ENCODE measurements at regions not wholly inside any gene's neighbourhood (a gene's known extent, or its start where the extent isn't known, plus 50 kb on each side); places are given as distances from the start of the nearest gene placed in this dataset.

DNA sequence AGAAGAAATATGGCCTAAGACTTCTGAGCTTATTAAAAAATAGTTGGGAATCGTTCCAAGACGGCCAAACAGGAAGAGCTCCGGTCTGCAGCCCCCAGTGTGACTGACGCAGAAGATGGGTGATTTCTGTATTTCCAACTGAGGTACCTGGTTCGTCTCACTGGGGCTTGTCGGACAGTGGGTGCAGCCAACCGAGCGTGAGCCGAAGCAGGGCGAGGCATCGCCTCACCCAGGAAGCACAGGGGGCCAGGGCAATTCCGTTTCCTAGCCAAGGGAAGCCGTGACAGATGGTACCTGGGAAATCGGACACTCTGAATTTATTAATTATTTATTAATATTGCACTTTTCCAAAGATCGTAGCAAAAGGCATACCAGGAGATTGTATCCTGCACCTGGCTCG lies 857.8 kb downstream of the C12orf50 start:
- no peak for DNase-seq (ENCODE audit: low read depth in 2 of 2)

DNA sequence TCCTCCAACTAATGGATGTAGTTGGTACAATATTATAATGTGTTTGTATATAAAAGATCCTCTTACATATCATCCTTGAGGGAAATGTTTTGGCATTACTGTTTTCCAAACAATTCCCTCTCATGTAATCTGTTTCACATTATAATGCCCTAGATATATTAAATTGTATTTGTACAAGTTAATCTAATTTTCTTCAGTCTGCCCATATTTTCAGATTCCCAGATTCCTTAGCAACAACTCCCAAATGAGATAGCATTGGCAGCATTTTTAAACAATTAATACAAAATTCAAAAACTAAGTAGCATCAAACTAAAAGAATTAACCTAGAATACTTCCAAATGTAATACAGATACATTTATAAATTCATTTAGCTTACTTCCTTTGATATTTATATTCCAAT lies 860.2 kb downstream of the C12orf50 start:
- no peak for DNase-seq (ENCODE audit: low read depth in 2 of 2)

DNA sequence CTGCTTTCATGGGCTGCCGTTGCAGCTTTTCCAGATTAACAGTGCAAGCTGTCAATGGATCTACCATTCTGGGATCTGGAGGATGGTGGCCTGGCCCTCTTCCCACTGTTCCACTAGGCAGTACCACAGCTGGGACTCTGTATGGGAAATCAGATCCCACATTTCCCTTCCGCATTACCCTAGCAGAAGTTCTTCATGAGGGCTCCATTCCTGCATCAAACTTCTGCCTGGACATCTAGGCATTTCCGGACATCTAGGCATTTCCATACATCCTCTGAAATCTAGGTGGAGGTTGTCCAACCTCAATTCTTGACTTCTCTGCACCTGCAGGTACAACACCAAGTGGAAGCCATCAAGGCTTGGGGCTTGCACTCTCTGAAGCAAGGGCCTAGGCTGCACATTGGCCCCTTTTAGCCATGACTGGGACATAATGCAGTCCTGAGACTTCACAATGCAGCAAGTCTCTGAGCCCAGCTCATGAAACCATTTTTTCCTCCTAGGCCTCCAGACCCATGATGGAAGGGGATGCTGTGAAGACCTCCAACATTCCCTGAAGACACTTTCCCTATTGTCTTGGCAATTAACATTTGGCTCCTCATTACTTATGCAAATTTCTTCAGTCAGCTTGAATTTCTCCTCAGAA lies 863.3 kb downstream of the C12orf50 start:
- DNase-seq (ENCODE audit: low read depth in 2 of 2): no peak

DNA sequence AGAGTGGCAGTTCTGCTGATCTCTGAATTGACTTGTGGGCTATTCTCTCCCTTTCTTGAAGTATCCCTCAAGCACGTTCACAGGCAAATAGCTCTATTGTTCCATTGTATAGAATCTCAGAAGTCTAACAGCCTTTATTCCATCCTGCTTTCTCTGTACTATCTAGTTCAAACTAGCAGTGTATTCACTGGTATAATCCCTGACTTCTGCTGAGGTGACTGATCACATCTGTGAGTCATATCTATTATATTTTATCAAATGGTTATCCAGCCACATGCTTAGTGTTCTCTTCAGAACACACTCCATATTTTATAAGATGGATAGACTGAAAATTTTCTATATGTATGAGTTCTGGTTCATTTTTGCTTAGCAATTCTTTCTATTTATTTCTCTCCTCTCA lies 866.1 kb downstream of the C12orf50 start:
- DNase-seq (ENCODE audit: low read depth in 2 of 2): no peak

DNA sequence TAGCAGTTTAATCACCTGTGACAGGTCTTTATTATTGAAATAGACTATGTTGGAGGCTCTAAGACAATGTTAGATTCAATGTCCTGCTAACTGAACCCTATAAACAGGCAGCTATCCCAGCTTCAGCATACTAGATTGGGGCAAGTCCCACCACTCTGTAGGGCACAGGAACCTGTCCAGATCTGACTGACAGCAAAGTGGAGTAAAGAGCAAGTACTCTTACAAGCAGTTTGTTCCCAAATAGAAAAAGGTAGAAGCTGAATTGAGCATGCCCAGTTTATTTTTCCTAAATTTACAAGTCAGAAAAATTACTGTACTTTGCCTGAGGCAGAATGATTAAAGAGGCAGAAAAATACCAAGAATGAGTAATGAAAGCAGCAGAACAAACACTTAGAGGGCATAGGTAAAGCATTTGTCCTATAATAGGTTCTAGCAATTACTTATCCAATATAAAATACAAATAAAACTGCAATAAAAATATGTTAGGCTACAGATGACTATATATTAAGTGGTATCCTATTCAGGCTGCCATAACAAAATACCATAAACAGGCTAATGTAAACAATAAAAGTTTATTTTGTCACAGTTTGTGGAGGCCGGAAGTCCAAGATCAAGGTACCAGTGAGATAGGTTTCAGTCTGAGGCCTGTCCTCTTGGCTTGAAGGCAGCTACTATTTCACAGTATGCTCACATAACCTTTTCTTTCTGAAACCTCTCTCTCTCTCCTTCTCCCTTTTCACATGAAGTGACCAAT lies 868.2 kb downstream of the C12orf50 start:
- DNase-seq (ENCODE audit: low read depth in 2 of 2): no peak

DNA sequence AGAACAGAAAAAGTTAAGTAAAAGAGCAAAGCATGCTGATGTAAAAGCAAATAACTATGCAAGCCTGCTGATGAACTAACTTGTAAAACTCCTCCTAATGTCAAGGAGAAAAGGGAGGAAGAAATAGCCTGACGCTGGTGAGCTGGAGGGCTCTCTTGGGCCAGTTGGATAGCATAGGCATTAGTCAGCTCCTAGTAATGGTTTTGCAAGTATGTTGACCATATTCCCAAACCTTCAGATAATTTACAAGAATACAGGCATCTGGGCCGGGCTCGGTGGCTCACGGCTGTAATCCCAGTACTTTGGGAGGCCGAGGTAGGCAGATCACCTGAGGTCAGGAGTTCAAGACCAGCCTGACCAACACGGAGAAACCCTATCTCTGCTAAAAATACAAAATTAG lies 871.4 kb downstream of the C12orf50 start:
- no peak for DNase-seq (ENCODE audit: low read depth in 2 of 2)

DNA sequence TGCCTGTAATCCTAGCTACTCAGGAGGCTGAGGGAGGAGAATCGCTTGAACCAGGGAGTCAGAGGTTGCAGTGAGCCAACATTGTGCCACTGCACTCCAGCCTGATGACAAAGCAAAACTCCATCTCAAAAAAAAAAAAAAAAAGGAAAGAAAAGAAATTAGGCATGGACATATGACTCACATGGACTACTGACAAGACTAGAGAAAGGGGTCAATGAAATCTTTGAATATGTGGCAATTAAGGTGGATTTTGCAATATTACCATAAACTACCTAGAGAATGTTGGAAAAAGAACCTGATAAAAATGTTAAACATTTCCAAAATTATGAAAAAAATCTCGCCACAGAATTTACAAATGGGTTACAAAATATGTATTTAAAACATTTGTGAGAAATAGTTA lies 873.6 kb downstream of the C12orf50 start:
- DNase-seq (ENCODE audit: low read depth in 2 of 2): no peak

DNA sequence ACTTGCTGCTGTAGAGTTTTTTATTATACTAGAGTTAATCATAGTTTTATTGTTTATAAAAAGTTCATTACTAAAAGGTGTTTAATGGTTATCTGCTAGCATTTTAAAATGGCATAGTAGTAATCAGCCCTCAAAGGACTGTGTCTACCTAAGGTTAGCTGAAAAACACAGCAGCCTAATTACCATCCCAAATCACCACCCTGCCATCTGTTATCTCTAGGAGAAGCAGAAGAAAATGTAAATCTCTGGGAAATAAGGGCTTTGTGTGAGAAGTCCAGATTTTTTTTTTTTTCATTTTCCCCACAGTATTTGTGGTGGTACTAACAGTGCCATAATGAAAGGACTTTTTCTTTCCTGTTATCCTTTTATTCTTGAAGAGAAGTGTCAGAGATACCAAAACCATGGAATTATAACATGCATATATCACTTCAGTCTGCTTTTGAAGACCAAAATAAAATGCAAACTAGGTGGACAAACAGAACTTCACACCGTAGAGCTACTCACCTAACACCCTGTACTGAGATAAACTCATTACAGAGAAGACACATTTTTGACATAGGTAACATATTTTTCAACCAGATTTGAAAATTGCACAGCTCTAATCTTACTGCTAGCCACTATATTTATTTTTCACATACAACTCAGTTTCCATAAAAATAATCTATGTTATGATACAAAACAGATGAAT lies 876.2 kb downstream of the C12orf50 start:
- DNase-seq (ENCODE audit: low read depth in 2 of 2): no peak

DNA sequence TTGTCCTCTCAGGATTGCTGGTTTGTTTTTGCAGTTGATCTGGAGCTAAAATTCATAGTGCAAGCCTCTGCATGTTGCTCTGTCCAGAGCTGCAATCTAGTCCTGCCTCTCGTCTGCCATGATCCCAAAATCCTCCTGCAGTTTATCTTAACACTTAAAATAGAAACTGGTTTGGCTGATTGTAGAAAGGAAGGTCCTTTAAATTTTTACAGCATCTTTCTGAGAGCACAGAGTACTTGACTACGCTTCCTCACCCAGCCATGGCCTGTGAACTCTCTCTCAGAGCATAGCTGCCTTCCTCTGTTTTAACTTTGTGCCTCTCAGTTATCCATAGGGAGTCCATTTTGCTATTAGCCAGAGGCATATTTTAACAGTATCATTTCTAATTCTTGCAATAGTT lies 877.1 kb downstream of the C12orf50 start:
- DNase-seq (ENCODE audit: low read depth in 2 of 2): no peak

DNA sequence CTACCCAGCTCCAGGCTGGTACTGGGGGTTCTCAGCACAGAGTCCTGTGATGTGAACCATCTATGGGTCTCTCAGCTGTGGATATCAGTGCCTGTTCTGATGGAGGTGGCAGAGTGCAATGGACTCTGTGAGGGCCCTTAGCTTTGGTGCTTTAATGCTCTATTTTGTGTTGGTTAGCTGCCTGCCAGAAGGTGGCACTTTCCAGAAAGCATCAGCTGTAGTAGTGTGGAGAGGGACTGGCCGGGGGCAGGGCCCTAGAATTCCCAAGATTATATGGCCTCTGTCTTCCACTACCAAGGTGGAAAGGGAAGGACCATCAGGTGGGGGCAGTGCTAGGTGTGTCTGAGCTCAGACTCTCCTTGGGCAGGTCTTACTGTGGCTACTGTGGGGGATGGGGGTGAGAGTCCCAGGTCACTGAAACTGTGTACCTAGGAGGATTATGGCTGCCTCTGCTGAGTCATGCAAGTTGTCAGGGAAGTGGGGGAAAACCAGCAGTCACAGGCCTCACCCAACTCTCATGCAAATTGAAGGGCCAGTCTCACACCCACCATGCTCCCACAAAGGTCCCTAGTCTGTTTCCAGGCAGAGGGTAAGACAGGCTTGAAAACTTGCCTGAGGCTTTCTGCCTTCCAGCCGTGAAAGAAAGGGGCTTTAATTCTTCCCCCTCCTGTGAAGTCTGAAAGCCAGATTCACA lies 878.1 kb downstream of the C12orf50 start:
- no peak for DNase-seq (ENCODE audit: low read depth in 2 of 2)

DNA sequence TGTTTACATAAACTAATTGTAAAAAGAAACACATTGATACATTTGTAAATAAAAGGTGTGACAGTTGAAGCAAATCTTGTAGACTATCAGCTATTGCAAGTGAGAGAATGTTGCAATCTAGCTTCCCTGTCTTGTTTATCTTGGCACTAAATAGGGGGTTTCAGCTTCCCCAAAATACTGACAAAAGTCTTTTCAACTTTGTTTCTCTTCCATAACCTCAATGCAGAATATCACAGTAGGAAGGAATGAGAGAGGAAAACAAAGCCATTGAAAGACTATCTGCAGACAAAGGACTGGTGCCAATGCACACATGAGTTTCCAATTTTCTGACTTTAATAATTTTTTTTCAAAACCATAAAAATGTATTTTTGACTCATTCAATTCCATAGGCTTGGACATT lies 886.2 kb upstream of the MGAT4C start:
- DNase-seq (ENCODE audit: low read depth in 2 of 2): no peak

DNA sequence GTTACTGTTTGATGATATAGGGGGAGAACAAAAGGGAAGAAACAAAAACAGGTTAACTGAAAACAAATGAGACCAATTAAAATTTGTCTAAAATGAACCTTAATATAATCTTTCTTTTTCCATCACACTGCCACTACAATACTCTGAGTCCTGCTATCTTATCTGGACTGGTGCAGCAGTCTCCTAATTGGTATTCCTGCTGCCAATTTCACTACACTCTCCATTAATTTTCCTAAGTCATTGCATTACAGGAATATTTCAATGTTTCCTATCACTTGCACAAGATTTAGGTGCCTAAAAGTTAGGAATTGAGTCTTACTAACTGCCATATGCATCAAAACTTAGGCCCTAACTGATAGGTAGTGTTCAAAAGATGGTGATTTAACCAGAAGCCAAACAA lies 884.9 kb upstream of the MGAT4C start:
- DNase-seq (ENCODE audit: low read depth in 2 of 2): no peak

DNA sequence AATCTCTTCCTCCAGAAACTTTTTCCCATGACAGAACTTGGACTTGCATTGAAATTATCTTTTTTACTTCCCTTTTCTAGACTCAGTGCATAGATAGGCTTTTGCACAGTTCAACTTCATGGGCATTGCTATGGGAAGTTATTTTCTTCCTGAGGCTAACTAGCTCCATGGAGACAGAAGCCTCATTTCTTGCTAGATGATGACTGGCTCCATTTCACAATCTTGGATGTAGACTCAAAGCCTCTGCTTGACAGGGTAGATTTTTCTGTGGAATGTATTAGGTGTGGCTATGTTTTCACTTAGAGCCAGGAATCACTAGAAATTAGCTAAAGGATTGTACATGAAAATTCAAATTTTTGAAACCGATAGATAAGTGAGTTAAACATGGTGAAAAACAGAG lies 884.1 kb upstream of the MGAT4C start:
- no peak for DNase-seq (ENCODE audit: low read depth in 2 of 2)

DNA sequence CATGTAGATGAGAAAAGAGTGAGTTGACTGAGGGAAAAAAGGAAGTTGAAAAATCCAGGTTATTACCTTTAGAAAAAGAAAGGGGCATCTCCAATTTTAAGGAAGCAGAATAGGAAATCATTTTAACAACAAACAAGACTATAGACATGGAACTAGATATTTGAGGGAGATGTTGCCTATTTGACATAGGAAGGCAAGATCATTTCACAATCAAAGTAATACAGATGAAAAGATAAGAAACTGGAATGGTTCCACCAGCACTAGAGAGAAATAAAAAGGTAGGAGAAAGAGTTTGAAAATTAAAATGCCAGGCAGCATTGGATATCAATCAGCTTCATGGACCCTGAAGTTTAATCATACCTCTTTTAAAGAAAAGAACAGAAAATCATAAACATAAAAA lies 881.0 kb upstream of the MGAT4C start:
- DNase-seq (ENCODE audit: low read depth in 2 of 2): no peak

DNA sequence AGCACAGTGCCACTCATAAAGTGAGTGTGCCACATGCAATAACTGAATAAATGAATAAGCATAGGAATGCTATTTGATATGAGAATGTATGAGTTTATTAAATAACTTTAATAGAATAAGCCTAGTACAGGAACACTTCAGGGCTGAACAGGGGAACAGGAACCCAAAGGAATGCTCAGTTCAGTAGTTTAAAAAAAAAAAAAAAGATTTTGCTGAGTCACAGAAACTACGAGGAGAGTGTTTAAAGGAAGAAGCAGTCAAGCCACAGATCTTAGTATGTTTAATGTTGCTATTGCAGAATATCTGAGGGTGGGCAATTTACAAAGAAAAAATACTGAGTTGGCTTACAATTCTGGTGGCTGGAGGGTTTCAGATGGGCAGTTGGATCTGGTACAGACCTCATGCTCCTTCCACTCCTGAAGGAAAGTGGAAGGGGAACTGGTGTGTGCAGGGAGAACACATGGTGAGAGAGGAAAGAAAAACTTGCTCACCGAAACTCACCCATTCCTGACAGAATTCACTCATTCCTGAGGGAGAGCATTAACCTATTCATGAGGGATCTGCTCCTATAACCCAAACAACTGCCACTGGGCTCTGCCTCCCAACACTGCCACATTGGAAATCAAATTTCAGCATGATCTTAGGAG lies 880.3 kb upstream of the MGAT4C start:
- no peak for DNase-seq (ENCODE audit: low read depth in 2 of 2)

DNA sequence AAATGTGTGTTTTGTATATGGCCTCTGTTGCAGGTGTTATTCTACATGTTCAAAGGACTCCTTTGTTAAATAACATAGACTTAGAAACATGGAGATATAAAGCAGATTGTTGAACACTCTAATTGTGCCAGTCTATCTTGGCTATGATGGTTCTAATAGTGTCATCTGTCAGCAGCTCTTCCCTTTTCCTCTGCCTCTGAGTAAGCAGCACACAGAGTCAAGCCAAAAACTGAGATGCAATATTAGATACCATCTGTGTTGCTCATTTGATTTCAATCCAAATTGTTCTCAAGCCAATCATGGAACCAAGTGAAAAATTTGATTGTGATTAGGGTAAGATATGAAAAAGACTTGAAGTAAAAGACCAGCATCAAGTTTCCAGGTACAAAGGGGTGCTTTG lies 871.1 kb upstream of the MGAT4C start:
- peak in 1 of 2 donors; percentile 0 for DNase-seq (ENCODE audit: low read depth in 2 of 2)

DNA sequence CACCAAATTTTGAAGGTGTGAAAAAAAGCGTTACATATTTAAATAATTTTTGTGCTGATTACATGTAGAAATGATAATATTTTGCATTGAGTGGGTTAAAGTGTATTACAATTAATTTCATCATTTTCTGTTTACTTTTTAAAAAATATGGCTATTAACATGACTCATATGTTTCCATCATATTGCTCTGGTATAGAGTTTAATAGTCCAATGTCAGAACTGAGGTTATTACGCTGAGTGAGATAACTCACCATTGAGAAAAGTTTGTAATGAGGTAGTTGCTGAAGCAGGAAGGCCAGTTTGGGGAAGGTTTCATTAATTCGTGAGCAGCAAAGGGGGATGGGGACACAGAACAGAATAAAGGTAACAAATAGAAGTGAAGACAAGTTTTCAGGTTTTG lies 865.7 kb upstream of the MGAT4C start:
- no peak for DNase-seq (ENCODE audit: low read depth in 2 of 2)

DNA sequence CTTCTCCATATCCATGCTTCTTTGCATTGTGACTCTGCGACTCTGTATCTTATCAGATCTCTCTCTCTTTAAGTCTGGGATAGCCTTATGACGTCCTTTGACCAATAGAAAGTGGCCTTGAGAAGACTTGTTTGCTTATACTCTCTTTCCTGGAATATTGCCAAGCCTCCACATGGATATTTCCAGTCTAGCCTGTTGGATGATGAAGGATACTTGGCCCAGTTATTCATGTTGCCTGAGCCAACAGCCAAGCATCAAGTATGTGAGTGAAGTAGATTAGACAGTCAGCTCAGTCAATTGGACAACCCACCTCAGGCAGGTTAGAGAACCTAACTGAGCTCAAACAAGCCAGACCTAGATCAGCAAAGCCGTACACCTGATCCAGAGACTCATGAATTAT lies 864.2 kb upstream of the MGAT4C start:
- DNase-seq (ENCODE audit: low read depth in 2 of 2): peak in 1 of 2 donors; percentile 3

DNA sequence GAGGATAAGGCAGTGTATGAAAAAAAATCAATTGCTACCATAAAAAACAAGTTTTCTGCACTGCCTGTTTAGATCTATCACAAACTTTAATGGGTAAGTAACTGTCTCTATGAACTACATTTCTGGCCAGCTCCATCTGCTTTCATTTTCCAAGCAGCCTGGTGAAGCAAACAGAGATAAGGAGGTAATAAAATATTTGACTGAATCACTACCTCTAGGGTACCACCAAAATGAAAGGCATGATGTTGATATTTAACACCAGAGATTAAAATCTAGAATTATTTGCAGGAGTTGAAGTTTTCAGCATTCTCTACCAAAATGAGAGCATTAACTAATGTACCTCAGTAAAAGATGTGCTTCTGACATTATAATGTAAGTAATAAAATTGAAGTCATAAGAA lies 863.5 kb upstream of the MGAT4C start:
- no peak for DNase-seq (ENCODE audit: low read depth in 2 of 2)

DNA sequence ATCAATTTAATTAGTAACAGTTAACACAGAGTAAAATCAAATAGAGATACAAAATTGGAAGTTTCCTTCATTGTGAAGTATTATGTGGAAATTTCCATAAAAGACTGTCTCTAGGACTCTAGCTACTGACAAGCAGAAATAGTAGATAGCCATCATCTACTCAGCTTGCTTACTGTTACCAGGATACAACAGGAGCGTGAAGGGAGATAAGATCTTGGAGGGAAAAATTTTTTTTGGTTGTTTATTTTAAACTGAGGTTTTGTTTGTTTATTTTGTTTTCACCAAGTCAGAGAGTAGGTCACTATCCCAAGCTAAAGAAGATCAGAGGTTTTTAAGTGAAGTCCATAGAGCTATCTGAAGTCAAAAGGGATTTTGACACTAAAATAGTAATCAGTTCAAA lies 861.3 kb upstream of the MGAT4C start:
- DNase-seq (ENCODE audit: low read depth in 2 of 2): no peak

DNA sequence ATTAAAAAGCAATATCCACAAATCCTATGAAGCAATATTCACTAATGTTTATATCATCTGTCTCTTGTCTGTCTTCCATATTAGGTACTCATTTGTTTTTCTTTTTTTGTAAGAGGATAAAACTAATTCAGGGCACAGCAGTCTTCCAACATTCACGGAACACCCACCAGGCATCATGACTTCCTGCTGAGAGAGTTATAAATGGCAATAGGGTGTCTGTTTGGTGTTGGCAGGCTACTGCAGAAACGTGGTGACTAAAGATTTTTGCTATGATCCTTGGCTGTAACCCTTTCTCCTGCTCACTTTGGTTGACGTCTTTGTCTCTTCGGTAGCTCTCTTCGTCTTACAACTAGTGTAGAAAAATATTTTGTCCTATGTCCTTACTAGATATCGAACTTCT lies 860.6 kb upstream of the MGAT4C start:
- no peak for DNase-seq (ENCODE audit: low read depth in 2 of 2)

Measured in dermis microvascular lymphatic vessel endothelial cell (primary cell).